Breast epithelium (tissue), 4 donors: ENCODE measurements at regions not wholly inside any gene's neighbourhood (a gene's known extent, or its start where the extent isn't known, plus 50 kb on each side); places are given as distances from the start of the nearest gene placed in this dataset.

ENCODE experiments used
- DNase-seq, 2 donors: peaks; one replicate each; pipeline ENCODE4 v3.0.0-alpha.2; 2019; ENCODE audit warnings: low spot score in 2 of 2
- H3K27ac ChIP-seq, 2 donors: fragments of 200-600 bp; sonication (generic) in 1 of 2; one replicate each; pipeline ENCODE4 v1.5.1; 2016 to 2019; ENCODE audit warnings: mild to moderate bottlenecking in 1 of 2
- H3K27me3 ChIP-seq, 2 donors: fragments of 200-600 bp; sonication (generic) in 1 of 2; one replicate each; pipeline versions ENCODE4 v1.5.1 to v1.6.0; 2017 to 2019; ENCODE audit warnings: control low read depth in 1 of 2, mild to moderate bottlenecking in 1 of 2
- H3K36me3 ChIP-seq: fragments of 200-600 bp; one replicate; pipeline ENCODE4 v1.5.1; 2019
- H3K4me1 ChIP-seq, 2 donors: fragments of 200-600 bp; sonication (generic); one replicate each; pipeline ENCODE4 v1.5.1; 2016 to 2019; ENCODE audit warnings: control low read depth in 1 of 2
- H3K4me3 ChIP-seq, 3 donors: fragments of 200-600 bp; sonication (generic); 1 replicate in 2 of 3; 2 replicates in 1 of 3; pipeline ENCODE4 v1.5.1; 2016 to 2019; ENCODE audit warnings: mild to moderate bottlenecking in 3 of 3, moderate library complexity in 2 of 3
- H3K9me3 ChIP-seq, 2 donors: fragments of 200-600 bp; sonication (generic) in 1 of 2; one replicate each; pipeline ENCODE4 v1.5.1; 2016 to 2019; ENCODE audit warnings: control low read depth in 1 of 2
- CTCF ChIP-seq, 3 donors: fragments of 450-650 bp; IDR thresholded peaks; one replicate each; pipeline ENCODE4 v1.5.1; 2016 to 2017; ENCODE audit warnings: antibody characterized with exemption in 3 of 3, mild to moderate bottlenecking in 3 of 3, moderate library complexity in 3 of 3
- POLR2A ChIP-seq: fragments of 450-650 bp; IDR thresholded peaks from one replicate; pipeline ENCODE4 v1.6.1; 2016; ENCODE audit warnings: antibody characterized with exemption, mild to moderate bottlenecking, moderate library complexity
- POLR2AphosphoS5 ChIP-seq, 3 donors: sonication (generic); formaldehyde crosslinking; IDR thresholded peaks; one replicate each; pipeline ENCODE4 v1.6.1; 2017; ENCODE audit warnings: antibody characterized with exemption in 3 of 3
- intact Hi-C: fragments of 100-400 bp; cut with DNase I; formaldehyde crosslinking; loops from one replicate; pipeline ENCODE4 v1.15.1; 2023; ENCODE audit warnings: low total_unique reads

- no peak for DNase-seq
- intact Hi-C loops, result no loop called here
- Histone ChIP-seq H3K27ac (no peak overlapping the region), H3K36me3 (no peaks in the 10 kb centered on the region), H3K27me3 (no peaks in the 10 kb centered on the region), H3K9me3 (no peaks in the 10 kb centered on the region), H3K4me1 (peaks cover 0 to 3% of the 10 kb centered on the region in 2 donors), H3K4me3 (no peak overlapping the region)
- TF ChIP-seq POLR2A (no peak), CTCF (IDR thresholded peaks at IDR 0.05) (no peak), POLR2AphosphoS5 (IDR thresholded peaks at IDR 0.05) (no peak)
Measured at GRCh38 chr1:19591482-19592091, 52.5 kb upstream of the NBL1 start.

DNA sequence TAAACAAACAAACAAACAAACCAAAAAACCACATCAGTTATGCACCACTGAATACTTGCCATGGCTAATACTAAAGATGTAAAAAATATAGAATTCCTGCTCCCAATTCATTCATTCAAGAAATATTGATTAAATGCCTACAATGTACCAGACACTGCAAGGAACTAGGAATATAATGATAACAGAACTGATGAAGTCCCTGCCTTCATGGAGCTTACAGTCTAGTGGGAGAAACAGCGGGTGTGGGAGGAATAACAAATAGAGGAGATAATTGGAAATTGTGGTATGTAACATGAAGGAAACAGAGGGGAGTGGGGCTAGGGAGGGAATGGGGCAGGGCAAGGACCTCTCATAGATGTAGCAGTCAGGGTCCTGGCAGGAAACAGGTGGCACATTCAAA, 58.6 kb upstream of the NBL1 start:
- Histone ChIP-seq H3K27me3 (no peaks in the 10 kb centered on the region), H3K27ac (no peak overlapping the region), H3K36me3 (no peaks in the 10 kb centered on the region), H3K9me3 (no peaks in the 10 kb centered on the region), H3K4me1 (no peaks in the 10 kb centered on the region), H3K4me3 (no peak overlapping the region)
- TF ChIP-seq POLR2AphosphoS5 (IDR thresholded peaks at IDR 0.05) (no peak), CTCF (IDR thresholded peaks at IDR 0.05) (no peak), POLR2A (no peak)
- intact Hi-C loops, result no loop called here
- no peak for DNase-seq

DNA sequence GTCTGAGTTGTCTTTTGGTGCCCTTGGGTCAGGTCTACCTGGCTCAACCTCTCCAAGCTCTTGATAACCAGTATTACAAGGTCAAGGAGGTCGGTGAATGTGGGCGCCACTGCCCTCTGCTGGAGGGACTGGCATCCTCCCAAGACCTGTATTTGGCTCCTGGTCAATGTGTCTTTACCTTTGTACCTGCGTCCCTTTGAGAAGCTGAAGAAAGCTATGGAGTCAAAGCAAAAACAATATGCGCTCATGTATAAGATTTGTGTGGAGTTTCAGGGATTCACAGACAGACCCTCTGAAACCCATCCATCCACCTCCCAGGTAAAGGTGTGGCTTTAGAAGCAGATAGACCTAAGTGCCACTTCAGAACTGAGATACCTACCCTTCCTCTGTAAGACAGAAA, 61.8 kb upstream of the NBL1 start:
- no peak for TF ChIP-seq POLR2A
- TF ChIP-seq CTCF (IDR thresholded peaks at IDR 0.05), result peak in 2 of 3 donors; percentile 37 to 43
- H3K27me3 ChIP-seq, result no peaks in the 10 kb centered on the region
- peak; percentile 30 to 69 for DNase-seq
- H3K27ac ChIP-seq, result no peak overlapping the region
- no peak overlapping the region for H3K4me3 ChIP-seq
- H3K4me1 ChIP-seq, result no peaks in the 10 kb centered on the region
- H3K9me3 ChIP-seq, result no peaks in the 10 kb centered on the region
- intact Hi-C loops, result no loop called here
- no peaks in the 10 kb centered on the region for H3K36me3 ChIP-seq

DNA sequence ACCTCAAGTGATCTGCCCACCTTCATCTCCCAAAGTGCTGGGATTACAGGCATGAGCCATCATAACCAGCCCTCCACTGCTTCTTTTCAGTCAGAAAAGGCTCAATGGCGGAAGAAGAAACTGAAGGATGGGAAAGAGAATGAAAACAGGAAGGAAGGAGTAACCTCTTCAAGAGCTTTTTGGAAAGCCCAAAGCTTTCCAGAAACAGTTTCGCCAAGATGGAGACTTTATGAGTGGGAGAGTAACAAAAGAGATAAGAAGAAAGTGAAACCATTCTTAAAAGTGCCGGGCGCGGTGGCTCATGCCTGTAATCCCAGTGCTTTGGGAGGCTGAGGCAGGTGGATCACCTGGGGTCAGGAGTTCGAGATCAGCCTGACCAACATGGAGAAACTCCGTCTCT, 62.7 kb upstream of the NBL1 start:
- Histone ChIP-seq H3K9me3 (no peaks in the 10 kb centered on the region), H3K27me3 (no peaks in the 10 kb centered on the region), H3K4me3 (no peak overlapping the region), H3K36me3 (no peaks in the 10 kb centered on the region), H3K4me1 (no peaks in the 10 kb centered on the region), H3K27ac (no peak overlapping the region)
- no peak for DNase-seq
- no peak for TF ChIP-seq CTCF (IDR thresholded peaks at IDR 0.05)
- no peak for TF ChIP-seq POLR2A
- no peak for TF ChIP-seq POLR2AphosphoS5 (IDR thresholded peaks at IDR 0.05)
- intact Hi-C loops, result no loop called here

GRCh38 chr1:19577561-19577960, 66.5 kb upstream of the NBL1 start:
- Histone ChIP-seq H3K36me3 (no peaks in the 10 kb centered on the region), H3K4me1 (no peaks in the 10 kb centered on the region), H3K9me3 (no peaks in the 10 kb centered on the region), H3K4me3 (no peak overlapping the region), H3K27me3 (no peaks in the 10 kb centered on the region), H3K27ac (no peak overlapping the region)
- no peak for DNase-seq
- TF ChIP-seq POLR2A, result no peak
- TF ChIP-seq POLR2AphosphoS5 (IDR thresholded peaks at IDR 0.05), result no peak
- no peak for TF ChIP-seq CTCF (IDR thresholded peaks at IDR 0.05)
- intact Hi-C loops, result no loop called here
